ENCODE measurements at regions not wholly inside any gene's neighbourhood (a gene's known extent, or its start where the extent isn't known, plus 50 kb on each side); places are given as distances from the start of the nearest gene placed in this dataset.

GRCh38 chr4:171532968-171533367 is 280.2 kb upstream of the GALNTL6 start:
- TF ChIP-seq SUZ12 (IDR thresholded peaks at IDR 0.05; ENCODE audit: extremely low read depth, insufficient read depth, insufficient read length) = no peak
- TF ChIP-seq ZNF274 (IDR thresholded peaks at IDR 0.05; ENCODE audit: low read depth, low read length) = no peak
- no peak for TF ChIP-seq YY1 (IDR thresholded peaks at IDR 0.05; ENCODE audit: insufficient read depth, insufficient read length)

All from NT2/D1 (cell line).